ENCODE measurements at regions not wholly inside any gene's neighbourhood (a gene's known extent, or its start where the extent isn't known, plus 50 kb on each side); places are given as distances from the start of the nearest gene placed in this dataset.

DNA sequence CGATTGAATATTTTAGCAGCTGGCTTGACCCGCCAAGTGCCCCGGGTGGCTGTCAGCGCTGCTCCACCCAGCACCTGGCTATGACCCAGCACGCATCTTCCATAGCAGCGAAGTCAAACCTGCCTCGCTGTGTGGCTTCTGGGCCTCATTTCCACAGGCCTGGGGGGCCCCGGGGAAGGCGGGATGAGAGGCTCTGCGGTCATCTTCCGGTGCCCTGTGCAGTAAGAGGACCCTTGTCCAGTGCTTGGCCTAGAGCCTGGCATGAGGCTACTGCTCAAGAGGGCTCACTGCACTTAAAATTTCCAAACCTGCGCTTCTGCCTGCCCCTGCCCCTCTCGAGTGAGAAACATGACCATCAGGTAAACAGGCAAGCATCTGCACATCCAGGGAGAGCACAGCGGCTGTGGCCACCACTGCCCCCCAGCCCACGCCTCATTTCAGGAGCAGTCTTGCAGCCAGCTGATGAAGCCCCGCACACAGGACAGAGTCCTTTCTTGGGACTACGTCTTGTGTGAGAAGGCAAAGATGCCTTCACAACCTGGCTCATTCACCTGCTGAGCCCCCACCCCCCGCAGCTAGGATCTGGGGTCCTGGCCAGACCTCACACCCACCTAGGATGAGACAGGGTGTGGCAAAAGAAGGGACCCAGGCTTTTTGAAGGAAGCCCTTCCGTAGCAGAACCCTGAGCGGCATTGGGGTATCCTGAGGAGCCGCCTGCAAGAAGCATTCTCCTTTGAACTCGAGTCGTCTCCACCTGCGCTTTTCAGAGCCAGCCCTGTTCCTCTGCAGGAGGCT is 69.5 kb upstream of the UNC5A start:
- H3K4me3 ChIP-seq (replicated peaks; ENCODE audit: low read depth, low read length): no peak overlapping the region
- TF ChIP-seq, protein P1, sequence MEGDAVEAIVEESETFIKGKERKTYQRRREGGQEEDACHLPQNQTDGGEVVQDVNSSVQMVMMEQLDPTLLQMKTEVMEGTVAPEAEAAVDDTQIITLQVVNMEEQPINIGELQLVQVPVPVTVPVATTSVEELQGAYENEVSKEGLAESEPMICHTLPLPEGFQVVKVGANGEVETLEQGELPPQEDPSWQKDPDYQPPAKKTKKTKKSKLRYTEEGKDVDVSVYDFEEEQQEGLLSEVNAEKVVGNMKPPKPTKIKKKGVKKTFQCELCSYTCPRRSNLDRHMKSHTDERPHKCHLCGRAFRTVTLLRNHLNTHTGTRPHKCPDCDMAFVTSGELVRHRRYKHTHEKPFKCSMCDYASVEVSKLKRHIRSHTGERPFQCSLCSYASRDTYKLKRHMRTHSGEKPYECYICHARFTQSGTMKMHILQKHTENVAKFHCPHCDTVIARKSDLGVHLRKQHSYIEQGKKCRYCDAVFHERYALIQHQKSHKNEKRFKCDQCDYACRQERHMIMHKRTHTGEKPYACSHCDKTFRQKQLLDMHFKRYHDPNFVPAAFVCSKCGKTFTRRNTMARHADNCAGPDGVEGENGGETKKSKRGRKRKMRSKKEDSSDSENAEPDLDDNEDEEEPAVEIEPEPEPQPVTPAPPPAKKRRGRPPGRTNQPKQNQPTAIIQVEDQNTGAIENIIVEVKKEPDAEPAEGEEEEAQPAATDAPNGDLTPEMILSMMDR (IDR thresholded peaks at IDR 0.05; ENCODE audit: low read depth, low read length, missing control alignments): no peak
- DNase-seq (ENCODE audit: extremely low read depth, low read depth): no peak

DNA sequence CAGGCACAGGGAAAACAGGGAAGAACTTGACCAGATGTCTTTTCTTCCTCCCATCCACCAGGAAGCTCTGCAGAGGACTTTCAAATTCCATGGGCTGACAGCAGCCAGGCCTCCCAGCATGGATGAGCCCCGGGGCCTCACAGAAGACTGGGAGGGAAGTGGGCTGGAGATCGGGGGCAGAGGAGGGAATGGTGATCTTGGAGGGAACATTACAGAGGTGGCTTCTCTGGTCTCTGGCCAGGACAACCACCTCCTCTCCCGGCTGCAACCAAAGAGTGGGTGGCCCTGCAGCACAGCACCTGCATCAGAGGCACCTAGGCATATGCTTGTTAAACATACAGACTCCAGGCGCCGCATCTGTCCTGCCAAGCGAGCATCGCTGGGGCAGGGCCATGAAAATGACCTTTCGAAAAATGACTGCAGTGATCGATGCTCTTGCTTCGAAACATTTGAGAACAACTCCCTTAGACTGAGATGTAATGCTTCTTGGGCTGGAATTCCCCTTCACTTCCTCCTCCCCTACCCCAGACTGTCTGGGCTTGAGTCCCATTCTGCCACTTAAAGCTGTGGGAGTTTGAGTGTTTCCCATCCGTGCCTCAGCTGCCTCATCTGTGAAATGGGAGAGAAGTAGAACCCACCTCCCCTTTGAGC is 68.7 kb upstream of the UNC5A start:
- TF ChIP-seq, protein P1 (IDR thresholded peaks at IDR 0.05; ENCODE audit: low read depth, low read length, missing control alignments): no peak
- no peak overlapping the region for H3K4me3 ChIP-seq (replicated peaks; ENCODE audit: low read depth, low read length)
- DNase-seq (ENCODE audit: extremely low read depth, low read depth): no peak

DNA sequence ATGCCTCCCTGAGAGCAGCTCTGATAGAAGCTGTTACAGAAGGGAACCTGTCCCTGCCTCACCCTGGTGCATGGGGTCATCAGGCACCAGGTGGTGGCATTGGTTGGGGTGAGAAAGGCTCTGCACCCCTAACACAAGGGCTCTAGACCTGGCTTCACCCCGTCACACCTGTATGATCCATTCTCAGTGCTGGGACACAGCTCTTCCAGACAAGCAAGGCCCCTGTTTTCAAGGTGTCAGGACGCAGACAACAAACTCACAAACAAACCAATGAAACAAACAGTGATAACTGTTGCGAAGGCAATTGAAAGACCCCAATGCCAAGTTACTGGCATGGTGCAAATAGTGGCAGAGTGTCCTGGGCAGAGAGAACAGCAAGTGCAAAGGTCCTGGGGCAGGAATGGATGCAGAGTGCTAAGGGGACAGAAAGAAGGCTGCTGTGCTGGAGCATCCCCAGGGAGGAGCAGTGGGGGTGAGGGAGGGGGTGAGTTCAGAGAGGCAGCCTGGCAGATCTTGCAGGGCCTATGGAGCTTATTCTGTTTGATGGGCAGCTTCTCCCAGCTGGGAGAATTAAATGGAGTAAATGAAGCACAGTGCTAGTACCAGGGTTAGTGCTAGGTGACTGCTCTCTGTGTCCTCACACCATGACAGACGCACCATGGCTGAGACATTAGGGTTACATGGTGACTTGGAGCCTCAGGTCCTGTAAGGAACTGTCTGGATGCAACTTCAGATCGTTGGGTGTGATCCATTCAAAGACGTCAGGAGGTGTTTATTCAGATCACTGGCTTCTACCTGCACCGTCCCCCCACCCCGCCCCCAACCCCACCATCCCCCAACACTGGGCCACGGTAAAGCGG is 67.9 kb upstream of the UNC5A start:
- TF ChIP-seq, protein P1 (IDR thresholded peaks at IDR 0.05; ENCODE audit: low read depth, low read length, missing control alignments): no peak
- no peak overlapping the region for H3K4me3 ChIP-seq (replicated peaks; ENCODE audit: low read depth, low read length)

DNA sequence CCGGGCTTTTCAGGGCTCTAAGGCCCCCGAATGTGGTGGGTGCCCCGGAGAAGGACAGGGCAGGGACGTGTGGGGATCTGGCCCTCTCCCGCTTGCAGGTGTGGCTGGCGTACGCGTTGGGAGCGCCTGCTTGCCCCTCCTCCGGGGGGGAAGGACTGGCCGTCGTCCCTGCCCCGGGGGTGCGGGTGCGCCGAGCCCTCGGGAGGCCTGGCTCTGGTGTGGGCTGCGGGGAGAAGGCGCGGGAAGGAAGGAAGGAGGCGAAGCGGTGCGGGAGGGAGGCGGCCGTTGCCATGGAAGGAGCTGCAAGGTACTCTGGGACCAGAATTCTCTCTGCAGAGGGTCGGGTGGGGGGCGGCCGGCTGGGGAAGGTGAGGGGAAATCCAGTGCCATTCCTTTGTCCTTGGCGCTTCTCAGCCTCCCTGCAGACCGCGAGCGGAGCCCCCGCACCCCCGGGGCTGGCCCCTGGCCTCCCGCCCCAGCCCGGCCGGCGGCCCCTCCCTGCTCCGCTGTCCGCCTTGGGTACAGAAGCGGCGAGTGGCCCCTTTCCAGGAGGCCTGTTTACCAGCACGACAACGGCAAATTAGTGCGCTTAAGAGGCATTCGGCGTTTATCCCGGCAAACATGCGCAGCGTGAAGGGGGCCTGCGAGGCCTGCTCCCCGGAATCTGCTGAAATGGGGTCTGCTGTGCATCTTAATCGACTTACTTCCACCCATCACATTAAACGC is 67.1 kb upstream of the UNC5A start:
- no peak overlapping the region for H3K4me3 ChIP-seq (replicated peaks; ENCODE audit: low read depth, low read length)
- TF ChIP-seq, protein P1 (IDR thresholded peaks at IDR 0.05; ENCODE audit: low read depth, low read length, missing control alignments): no peak
- DNase-seq (ENCODE audit: extremely low read depth, low read depth): no peak

More for the DNA sequence above, 67.9 kb upstream of the UNC5A start:
- no peak for DNase-seq (ENCODE audit: extremely low read depth, low read depth)

DNA sequence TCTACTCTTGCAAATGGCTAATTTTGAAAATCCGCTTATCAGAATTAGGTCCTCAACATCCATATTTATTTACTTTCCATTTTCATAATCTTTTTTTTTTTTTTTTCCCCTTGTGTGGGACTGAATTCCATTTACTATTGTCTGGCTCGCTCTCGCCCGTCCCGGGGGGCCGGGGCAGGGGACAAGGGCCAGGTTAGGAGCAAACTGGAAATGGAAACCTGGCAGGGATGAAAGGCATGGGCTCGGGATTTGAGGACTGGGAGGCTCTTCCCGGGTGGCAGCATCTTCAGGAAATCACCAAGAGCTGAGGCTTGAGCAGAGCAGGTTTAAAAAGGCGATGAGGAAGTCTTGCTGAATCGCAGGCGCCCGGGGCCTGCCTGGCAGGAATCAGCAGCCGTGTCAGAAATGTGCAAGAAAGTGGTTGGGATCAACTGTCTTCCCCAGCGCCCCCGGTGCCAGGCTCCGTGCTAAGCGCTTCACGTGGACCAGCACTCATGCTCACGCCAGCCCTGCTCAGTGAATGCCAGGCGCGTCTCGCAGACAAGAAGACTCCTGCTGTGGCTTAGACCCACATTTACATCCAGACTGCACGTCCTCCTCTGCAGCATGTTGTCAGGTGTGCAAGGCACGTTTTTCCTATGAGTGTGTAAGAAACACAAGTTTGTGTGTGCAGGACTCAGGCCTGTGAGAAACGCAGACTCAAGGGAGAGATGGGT is 66.3 kb upstream of the UNC5A start:
- no peak for DNase-seq (ENCODE audit: extremely low read depth, low read depth)
- H3K4me3 ChIP-seq (replicated peaks; ENCODE audit: low read depth, low read length): no peak overlapping the region

More for the DNA sequence above, 66.3 kb upstream of the UNC5A start:
- TF ChIP-seq, protein P1 (IDR thresholded peaks at IDR 0.05; ENCODE audit: low read depth, low read length, missing control alignments): no peak

All from HFF-Myc (cell line).